Neural progenitor cell (in vitro differentiated cells): ENCODE measurements at regions not wholly inside any gene's neighbourhood (a gene's known extent, or its start where the extent isn't known, plus 50 kb on each side); places are given as distances from the start of the nearest gene placed in this dataset.

Source experiments
- EZH2 ChIP-seq: fragments of 200-600 bp; sonication (generic); IDR thresholded peaks from 2 replicates; pipeline ENCODE4 v1.6.1; 2017; ENCODE audit warnings: antibody characterized with exemption, mild to moderate bottlenecking, moderate library complexity
- EZH2phosphoT487 ChIP-seq: fragments of 200-600 bp; sonication (generic); IDR thresholded peaks from 2 replicates; pipeline ENCODE4 v1.6.1; 2017; ENCODE audit warnings: antibody characterized with exemption
- TF ChIP-seq, protein P1 (sequence below): fragments of 200-600 bp; sonication (generic); IDR thresholded peaks from 2 replicates; pipeline ENCODE4 v1.5.1; 2017; ENCODE audit warnings: antibody characterized with exemption, mild to moderate bottlenecking

GRCh38 chr11:112610494-112610893, 349.8 kb upstream of the PLET1 start:
- TF ChIP-seq EZH2 (no peak), EZH2phosphoT487 (no peak)
- TF ChIP-seq, protein P1, sequence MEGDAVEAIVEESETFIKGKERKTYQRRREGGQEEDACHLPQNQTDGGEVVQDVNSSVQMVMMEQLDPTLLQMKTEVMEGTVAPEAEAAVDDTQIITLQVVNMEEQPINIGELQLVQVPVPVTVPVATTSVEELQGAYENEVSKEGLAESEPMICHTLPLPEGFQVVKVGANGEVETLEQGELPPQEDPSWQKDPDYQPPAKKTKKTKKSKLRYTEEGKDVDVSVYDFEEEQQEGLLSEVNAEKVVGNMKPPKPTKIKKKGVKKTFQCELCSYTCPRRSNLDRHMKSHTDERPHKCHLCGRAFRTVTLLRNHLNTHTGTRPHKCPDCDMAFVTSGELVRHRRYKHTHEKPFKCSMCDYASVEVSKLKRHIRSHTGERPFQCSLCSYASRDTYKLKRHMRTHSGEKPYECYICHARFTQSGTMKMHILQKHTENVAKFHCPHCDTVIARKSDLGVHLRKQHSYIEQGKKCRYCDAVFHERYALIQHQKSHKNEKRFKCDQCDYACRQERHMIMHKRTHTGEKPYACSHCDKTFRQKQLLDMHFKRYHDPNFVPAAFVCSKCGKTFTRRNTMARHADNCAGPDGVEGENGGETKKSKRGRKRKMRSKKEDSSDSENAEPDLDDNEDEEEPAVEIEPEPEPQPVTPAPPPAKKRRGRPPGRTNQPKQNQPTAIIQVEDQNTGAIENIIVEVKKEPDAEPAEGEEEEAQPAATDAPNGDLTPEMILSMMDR = no peak
